Activated CD8-positive, alpha-beta T cell treated with anti-CD3 and anti-CD28 coated beads, Interleukin-2, amount 10 ng/mL, durations not matched to agents 7 days and 5 days (primary cell): ENCODE measurements at regions not wholly inside any gene's neighbourhood (a gene's known extent, or its start where the extent isn't known, plus 50 kb on each side); places are given as distances from the start of the nearest gene placed in this dataset.
"Not testable (repeated sequence)": the region's sequence is repeated elsewhere in the genome, so short reads cannot be mapped to it uniquely, and the experiment has no call there.

Source experiments
- ATAC-seq: fragments of 150-1000 bp; cut with Tn5 transposase; one replicate; pipeline ENCODE4 v1.10.0; 2021; ENCODE audit warnings: moderate library complexity
- CTCF ChIA-PET: fragments of 350-600 bp; sonication (Branson Sonifier 250); formaldehyde crosslinking; loops from one replicate; lab custom pipeline; 2021; ENCODE audit warnings: antibody characterized with exemption; lab: Charles Lee
- POLR2A ChIA-PET: fragments of 350-600 bp; sonication (Branson Sonifier 250); formaldehyde crosslinking; loops from one replicate; lab custom pipeline; 2021; ENCODE audit warnings: antibody characterized with exemption; lab: Charles Lee
- DNase-seq: peaks from one replicate; pipeline ENCODE4 v3.0.0-alpha.2; 2020
- H3K27ac Mint-ChIP-seq: one replicate; pipeline ENCODE4 v1.8.0; 2021; ENCODE audit warnings: mild to moderate bottlenecking, mixed read lengths
- H3K27me3 Mint-ChIP-seq: one replicate; pipeline ENCODE4 v1.8.0; 2021; ENCODE audit warnings: low read depth, mixed read lengths
- H3K36me3 Mint-ChIP-seq: one replicate; pipeline ENCODE4 v1.8.0; 2021; ENCODE audit warnings: low read depth, mixed read lengths
- H3K4me1 Mint-ChIP-seq: one replicate; pipeline ENCODE4 v1.8.0; 2021; ENCODE audit warnings: low read depth, mixed read lengths
- H3K4me3 Mint-ChIP-seq: one replicate; pipeline ENCODE4 v1.8.0; 2021; ENCODE audit warnings: mild to moderate bottlenecking, mixed read lengths
- H3K9me3 Mint-ChIP-seq: one replicate; pipeline ENCODE4 v1.8.0; 2022; ENCODE audit warnings: mixed read lengths; ENCODE audit not compliant: insufficient read depth

- no peaks in the 10 kb centered on the region for H3K36me3 Mint-ChIP-seq
- DNase-seq (no peak), ATAC-seq (no peak)
- H3K27me3 Mint-ChIP-seq: peaks cover 8% of the 10 kb centered on the region
- H3K4me1 Mint-ChIP-seq: peaks cover 12% of the 10 kb centered on the region
- no peak overlapping the region for H3K4me3 Mint-ChIP-seq
- ChIA-PET POLR2A (no interaction called here), CTCF (no interaction called here)
- no peak overlapping the region for H3K27ac Mint-ChIP-seq
- H3K9me3 Mint-ChIP-seq: no peaks in the 10 kb centered on the region
Observed at GRCh38 chr2:134019871-134020270, 234.0 kb upstream of the MGAT5 start.

- H3K36me3 Mint-ChIP-seq: no peaks in the 10 kb centered on the region
- H3K27ac Mint-ChIP-seq: no peak overlapping the region
- peaks cover 12% of the 10 kb centered on the region for H3K4me1 Mint-ChIP-seq
- ATAC-seq (no peak), DNase-seq (no peak)
- ChIA-PET POLR2A (no interaction called here), CTCF (no interaction called here)
- H3K27me3 Mint-ChIP-seq: peaks cover 8% of the 10 kb centered on the region
- H3K4me3 Mint-ChIP-seq: no peak overlapping the region
- H3K9me3 Mint-ChIP-seq: no peaks in the 10 kb centered on the region
Observed at GRCh38 chr2:134020608-134021007, 233.3 kb upstream of the MGAT5 start.

GRCh38 chr2:134021830-134022524 is 231.9 kb upstream of the MGAT5 start:
- Mint-ChIP-seq H3K36me3 (no peaks in the 10 kb centered on the region), H3K9me3 (no peaks in the 10 kb centered on the region), H3K4me1 (peaks cover 12% of the 10 kb centered on the region), H3K27ac (no peak overlapping the region), H3K27me3 (peaks cover 18% of the 10 kb centered on the region), H3K4me3 (no peak overlapping the region)
- ATAC-seq (no peak), DNase-seq (no peak)
- ChIA-PET POLR2A (no interaction called here), CTCF (no interaction called here)

GRCh38 chr2:134023854-134024253 is 230.0 kb upstream of the MGAT5 start:
- no peak overlapping the region for H3K4me3 Mint-ChIP-seq
- H3K36me3 Mint-ChIP-seq: no peaks in the 10 kb centered on the region
- ChIA-PET POLR2A (no interaction called here), CTCF (no interaction called here)
- H3K27ac Mint-ChIP-seq: no peak overlapping the region
- no peak for DNase-seq
- ATAC-seq: no peak
- H3K4me1 Mint-ChIP-seq: peaks cover 12% of the 10 kb centered on the region
- H3K9me3 Mint-ChIP-seq: no peaks in the 10 kb centered on the region
- H3K27me3 Mint-ChIP-seq: peaks cover 32% of the 10 kb centered on the region

- Mint-ChIP-seq H3K4me1 (no peaks in the 10 kb centered on the region), H3K27ac (no peak overlapping the region), H3K4me3 (no peak overlapping the region), H3K27me3 (peaks cover 45% of the 10 kb centered on the region), H3K36me3 (no peaks in the 10 kb centered on the region), H3K9me3 (no peaks in the 10 kb centered on the region)
- ChIA-PET CTCF (no interaction called here), POLR2A (no interaction called here)
- DNase-seq (no peak), ATAC-seq (no peak)
Observed at GRCh38 chr2:134027980-134028379, 225.9 kb upstream of the MGAT5 start.

GRCh38 chr2:134029418-134029817 is 224.5 kb upstream of the MGAT5 start:
- ChIA-PET CTCF (no interaction called here), POLR2A (no interaction called here)
- no peak overlapping the region for H3K27ac Mint-ChIP-seq
- no peaks in the 10 kb centered on the region for H3K4me1 Mint-ChIP-seq
- DNase-seq: no peak
- H3K27me3 Mint-ChIP-seq: peaks cover 45% of the 10 kb centered on the region
- H3K4me3 Mint-ChIP-seq: no peak overlapping the region
- no peaks in the 10 kb centered on the region for H3K36me3 Mint-ChIP-seq
- H3K9me3 Mint-ChIP-seq: no peaks in the 10 kb centered on the region
- ATAC-seq: no peak

GRCh38 chr2:134031539-134031938 is 222.3 kb upstream of the MGAT5 start:
- no peaks in the 10 kb centered on the region for H3K36me3 Mint-ChIP-seq
- ATAC-seq (no peak), DNase-seq (no peak)
- peaks cover 42% of the 10 kb centered on the region for H3K27me3 Mint-ChIP-seq
- H3K4me3 Mint-ChIP-seq: no peak overlapping the region
- ChIA-PET CTCF (no interaction called here), POLR2A (no interaction called here)
- H3K9me3 Mint-ChIP-seq: no peaks in the 10 kb centered on the region
- no peaks in the 10 kb centered on the region for H3K4me1 Mint-ChIP-seq
- no peak overlapping the region for H3K27ac Mint-ChIP-seq

- DNase-seq (no peak), ATAC-seq (no peak)
- POLR2A ChIA-PET: no interaction called here
- CTCF ChIA-PET: no interaction called here
- H3K9me3 Mint-ChIP-seq: no peaks in the 10 kb centered on the region
- no peaks in the 10 kb centered on the region for H3K36me3 Mint-ChIP-seq
- no peak overlapping the region for H3K27ac Mint-ChIP-seq
- H3K4me1 Mint-ChIP-seq: peaks cover 10% of the 10 kb centered on the region
- H3K4me3 Mint-ChIP-seq: no peak overlapping the region
- H3K27me3 Mint-ChIP-seq: peaks cover 19% of the 10 kb centered on the region
Observed at GRCh38 chr2:134035605-134036370, 218.1 kb upstream of the MGAT5 start.

- no peak for ATAC-seq
- Mint-ChIP-seq H3K4me3 (no peak overlapping the region), H3K4me1 (peaks cover 10% of the 10 kb centered on the region), H3K36me3 (no peaks in the 10 kb centered on the region), H3K27me3 (peaks cover 11% of the 10 kb centered on the region), H3K9me3 (no peaks in the 10 kb centered on the region), H3K27ac (peak overlapping the region; percentile 20)
- no peak for DNase-seq
- ChIA-PET POLR2A (no interaction called here), CTCF (no interaction called here)
Observed at GRCh38 chr2:134039912-134040581, 213.8 kb upstream of the MGAT5 start.

GRCh38 chr2:134040626-134041172 is 213.2 kb upstream of the MGAT5 start:
- CTCF ChIA-PET, DNase-seq, H3K36me3 Mint-ChIP-seq, H3K4me3 Mint-ChIP-seq, H3K27ac Mint-ChIP-seq, POLR2A ChIA-PET, ATAC-seq, H3K9me3 Mint-ChIP-seq, H3K4me1 Mint-ChIP-seq: not testable (repeated sequence)
- peaks cover 13% of the 10 kb centered on the region for H3K27me3 Mint-ChIP-seq

- Mint-ChIP-seq H3K4me1 (peaks cover 10% of the 10 kb centered on the region), H3K27me3 (peaks cover 15% of the 10 kb centered on the region), H3K27ac (no peak overlapping the region), H3K36me3 (no peaks in the 10 kb centered on the region), H3K9me3 (no peaks in the 10 kb centered on the region), H3K4me3 (no peak overlapping the region)
- ATAC-seq: no peak
- CTCF ChIA-PET: no interaction called here
- DNase-seq: no peak
- POLR2A ChIA-PET: no interaction called here
Observed at GRCh38 chr2:134041877-134042276, 212.0 kb upstream of the MGAT5 start.

- DNase-seq, H3K36me3 Mint-ChIP-seq, H3K9me3 Mint-ChIP-seq, CTCF ChIA-PET, H3K27ac Mint-ChIP-seq, ATAC-seq, POLR2A ChIA-PET, H3K4me3 Mint-ChIP-seq, H3K4me1 Mint-ChIP-seq: not testable (repeated sequence)
- H3K27me3 Mint-ChIP-seq: peaks cover 15% of the 10 kb centered on the region
Observed at GRCh38 chr2:134043028-134043427, 210.8 kb upstream of the MGAT5 start.
